Neural progenitor cell (in vitro differentiated cells): ENCODE measurements at regions not wholly inside any gene's neighbourhood (a gene's known extent, or its start where the extent isn't known, plus 50 kb on each side); places are given as distances from the start of the nearest gene placed in this dataset.
"Not testable (repeated sequence)": the region's sequence is repeated elsewhere in the genome, so short reads cannot be mapped to it uniquely, and the experiment has no call there.

ENCODE experiments used
- DNase-seq: peaks from one replicate; pipeline ENCODE4 v3.0.0-alpha.2; 2016; ENCODE audit warnings: low spot score
- H2AFZ ChIP-seq: fragments of 200-600 bp; sonication (generic); replicated peaks from 2 replicates; pipeline ENCODE4 v1.6.1; 2016; ENCODE audit warnings: antibody characterized with exemption
- H3F3A ChIP-seq: fragments of 200-600 bp; sonication (generic); 2 replicates; pipeline ENCODE4 v1.6.1; 2016; ENCODE audit warnings: antibody characterized with exemption, low read depth
- H3K27ac ChIP-seq: fragments of 200-600 bp; sonication (generic); 2 replicates; pipeline ENCODE4 v1.5.1; 2016; ENCODE audit warnings: mild to moderate bottlenecking
- H3K27me3 ChIP-seq: fragments of 200-600 bp; sonication (generic); 2 replicates; pipeline ENCODE4 v1.6.1; 2016; ENCODE audit warnings: mild to moderate bottlenecking, moderate library complexity
- H3K36me3 ChIP-seq: fragments of 200-600 bp; sonication (generic); 2 replicates; pipeline ENCODE4 v1.5.1; 2016
- H3K4me1 ChIP-seq: fragments of 200-600 bp; sonication (generic); 2 replicates; pipeline ENCODE4 v1.6.1; 2016; ENCODE audit warnings: mixed run types
- H3K4me2 ChIP-seq: fragments of 200-600 bp; sonication (generic); 2 replicates; pipeline ENCODE4 v1.6.1; 2016
- H3K4me3 ChIP-seq: fragments of 200-600 bp; sonication (generic); 2 replicates; pipeline ENCODE4 v1.5.1; 2016
- H3K79me2 ChIP-seq: fragments of 200-600 bp; sonication (generic); 2 replicates; pipeline ENCODE4 v1.6.1; 2016; ENCODE audit warnings: low read depth
- H3K9ac ChIP-seq: fragments of 200-600 bp; sonication (generic); 2 replicates; pipeline ENCODE4 v1.6.1; 2016
- H3K9me3 ChIP-seq: fragments of 200-600 bp; sonication (generic); 2 replicates; pipeline ENCODE4 v1.5.1; 2016; ENCODE audit warnings: low read depth
- H4K20me1 ChIP-seq: fragments of 200-600 bp; sonication (generic); 2 replicates; pipeline ENCODE4 v1.6.1; 2016; ENCODE audit warnings: low read depth
- H3K27ac Mint-ChIP-seq: 3 replicates; pipeline ENCODE4 v1.8.0; 2021; ENCODE audit warnings: mixed read lengths
- H3K27me3 Mint-ChIP-seq: 2 replicates; pipeline ENCODE4 v1.8.0; 2022; ENCODE audit warnings: low read depth, mild to moderate bottlenecking, inconsistent platforms, moderate library complexity, mixed read lengths; ENCODE audit not compliant: insufficient read depth
- H3K36me3 Mint-ChIP-seq: 3 replicates; pipeline ENCODE4 v1.8.0; 2021; ENCODE audit warnings: mixed read lengths
- H3K4me1 Mint-ChIP-seq: 3 replicates; pipeline ENCODE4 v1.8.0; 2021; ENCODE audit warnings: mixed read lengths
- H3K4me3 Mint-ChIP-seq: 3 replicates; pipeline ENCODE4 v1.8.0; 2021; ENCODE audit warnings: mild to moderate bottlenecking, moderate library complexity, mixed read lengths
- H3K9me3 Mint-ChIP-seq: 3 replicates; pipeline ENCODE4 v1.8.0; 2020; ENCODE audit warnings: mixed read lengths
- CTCF ChIP-seq: fragments of 200-600 bp; sonication (generic); IDR thresholded peaks from 2 replicates; pipeline ENCODE4 v1.5.1; 2017; ENCODE audit warnings: antibody characterized with exemption, mild to moderate bottlenecking
- EZH2 ChIP-seq: fragments of 200-600 bp; sonication (generic); IDR thresholded peaks from 2 replicates; pipeline ENCODE4 v1.6.1; 2017; ENCODE audit warnings: antibody characterized with exemption, mild to moderate bottlenecking, moderate library complexity
- EZH2phosphoT487 ChIP-seq: fragments of 200-600 bp; sonication (generic); IDR thresholded peaks from 2 replicates; pipeline ENCODE4 v1.6.1; 2017; ENCODE audit warnings: antibody characterized with exemption

DNA sequence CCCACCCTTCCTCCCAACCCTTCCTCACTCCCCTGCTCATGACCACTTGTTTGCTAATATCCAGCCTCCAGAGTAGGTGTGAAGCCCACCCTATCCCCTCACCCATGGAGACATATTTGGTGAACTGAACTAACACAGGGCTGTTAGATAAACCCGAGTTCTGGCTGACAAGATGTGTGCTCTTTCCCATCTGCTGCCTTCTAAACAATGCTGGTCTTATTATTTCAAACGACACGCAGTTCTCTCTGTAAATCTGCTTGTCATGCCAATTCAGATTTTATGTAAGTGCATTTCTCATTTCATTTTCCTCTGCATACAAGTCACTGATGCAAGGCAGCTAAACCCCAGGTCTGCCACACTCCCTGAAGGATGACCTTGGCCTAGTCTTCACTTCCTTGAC is 343.0 kb upstream of the CDH5 start:
- H3K27ac Mint-ChIP-seq: no peak overlapping the region
- no peak overlapping the region for H2AFZ ChIP-seq
- H3K4me1 Mint-ChIP-seq: no peaks in the 10 kb centered on the region
- DNase-seq: no peak
- H3K4me2 ChIP-seq: no peak overlapping the region
- H3K4me1 ChIP-seq: no peaks in the 10 kb centered on the region
- no peak overlapping the region for H3K27ac ChIP-seq
- no peaks in the 10 kb centered on the region for H3K36me3 ChIP-seq
- H3K4me3 Mint-ChIP-seq: no peak overlapping the region
- no peaks in the 10 kb centered on the region for H3K79me2 ChIP-seq
- no peaks in the 10 kb centered on the region for H3K27me3 ChIP-seq
- H3F3A ChIP-seq: no peaks in the 10 kb centered on the region
- H3K9me3 ChIP-seq: no peaks in the 10 kb centered on the region
- H3K36me3 Mint-ChIP-seq: peaks cover 3% of the 10 kb centered on the region
- peaks cover 10% of the 10 kb centered on the region for H3K27me3 Mint-ChIP-seq
- peaks cover 12% of the 10 kb centered on the region for H3K9me3 Mint-ChIP-seq
- H3K9ac ChIP-seq: no peak overlapping the region
- no peak overlapping the region for H3K4me3 ChIP-seq
- no peaks in the 10 kb centered on the region for H4K20me1 ChIP-seq
- no peak for TF ChIP-seq EZH2phosphoT487
- TF ChIP-seq EZH2: no peak
- TF ChIP-seq CTCF: no peak

DNA sequence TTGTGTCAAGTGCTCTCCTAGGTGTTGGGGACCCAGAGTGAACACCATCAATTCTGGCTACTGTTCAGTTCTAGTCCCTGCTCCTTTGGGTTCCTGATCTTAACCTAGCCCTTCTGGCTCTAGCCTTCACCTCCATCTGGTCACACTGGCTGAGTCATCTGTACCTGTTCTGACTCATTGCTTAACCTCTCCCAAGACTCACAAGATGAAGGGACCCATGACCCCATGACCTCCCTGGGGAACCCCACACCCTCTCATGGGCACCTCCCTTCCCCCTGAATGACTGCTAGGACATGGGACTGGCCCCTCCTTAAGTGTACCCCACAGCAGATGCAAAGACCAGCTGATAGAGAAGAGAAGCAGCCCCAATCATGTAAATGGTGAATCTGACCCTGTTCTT is 345.8 kb upstream of the CDH5 start:
- Histone ChIP-seq H3K4me2 (no peak overlapping the region), H4K20me1 (no peaks in the 10 kb centered on the region), H3K79me2 (no peaks in the 10 kb centered on the region), H3K27me3 (no peaks in the 10 kb centered on the region), H3K4me3 (no peak overlapping the region), H3K27ac (no peak overlapping the region), H3F3A (no peaks in the 10 kb centered on the region), H3K9me3 (no peaks in the 10 kb centered on the region), H2AFZ (no peak overlapping the region), H3K36me3 (no peaks in the 10 kb centered on the region), H3K4me1 (no peaks in the 10 kb centered on the region), H3K9ac (no peak overlapping the region)
- Mint-ChIP-seq H3K27me3 (peaks cover 10% of the 10 kb centered on the region), H3K36me3 (peaks cover 3% of the 10 kb centered on the region), H3K9me3 (peaks cover 12% of the 10 kb centered on the region), H3K4me3 (no peak overlapping the region), H3K4me1 (no peaks in the 10 kb centered on the region), H3K27ac (no peak overlapping the region)
- no peak for TF ChIP-seq EZH2phosphoT487
- TF ChIP-seq EZH2: no peak
- TF ChIP-seq CTCF: no peak
- no peak for DNase-seq

DNA sequence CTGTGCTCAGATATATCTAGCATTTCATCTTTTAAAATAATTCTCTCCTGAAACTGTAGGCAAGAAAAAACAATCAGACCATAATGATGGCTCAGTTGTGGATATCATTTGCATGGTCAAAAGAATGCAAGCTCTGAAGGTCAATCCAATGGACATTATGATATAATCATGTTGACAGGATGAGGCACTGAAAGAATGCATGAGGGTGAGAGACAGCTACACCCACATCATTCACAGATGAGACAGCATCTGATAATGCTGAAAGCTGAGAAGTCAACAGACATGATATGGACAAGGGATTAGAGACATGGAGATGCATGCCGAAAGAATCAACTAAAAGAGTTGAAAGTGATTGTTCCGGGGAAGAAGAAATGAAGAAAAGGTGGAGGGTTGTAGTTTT is 346.4 kb upstream of the CDH5 start:
- Histone ChIP-seq H3K9ac (no peak overlapping the region), H2AFZ (no peak overlapping the region), H3K4me2 (no peak overlapping the region), H3F3A (no peaks in the 10 kb centered on the region), H3K4me3 (no peak overlapping the region), H4K20me1 (no peaks in the 10 kb centered on the region), H3K36me3 (no peaks in the 10 kb centered on the region), H3K27ac (no peak overlapping the region), H3K27me3 (no peaks in the 10 kb centered on the region), H3K79me2 (no peaks in the 10 kb centered on the region), H3K4me1 (no peaks in the 10 kb centered on the region), H3K9me3 (no peaks in the 10 kb centered on the region)
- Mint-ChIP-seq H3K4me3 (no peak overlapping the region), H3K36me3 (peaks cover 3% of the 10 kb centered on the region), H3K4me1 (no peaks in the 10 kb centered on the region), H3K27ac (no peak overlapping the region), H3K27me3 (peaks cover 10% of the 10 kb centered on the region), H3K9me3 (peaks cover 12% of the 10 kb centered on the region)
- DNase-seq: no peak
- no peak for TF ChIP-seq CTCF
- no peak for TF ChIP-seq EZH2phosphoT487
- TF ChIP-seq EZH2: no peak

GRCh38 chr16:66019502-66019901 is 347.0 kb upstream of the CDH5 start:
- H4K20me1 ChIP-seq, H3K4me1 ChIP-seq, H2AFZ ChIP-seq, H3K79me2 ChIP-seq, H3K9me3 Mint-ChIP-seq, H3K4me3 Mint-ChIP-seq, H3K4me1 Mint-ChIP-seq, DNase-seq, H3K36me3 Mint-ChIP-seq, H3K4me2 ChIP-seq, H3K27me3 ChIP-seq, H3K27me3 Mint-ChIP-seq, H3K9ac ChIP-seq, H3K36me3 ChIP-seq, H3K4me3 ChIP-seq, H3F3A ChIP-seq, H3K27ac Mint-ChIP-seq, H3K27ac ChIP-seq, H3K9me3 ChIP-seq: not testable (repeated sequence)
